ENCODE measurements at regions not wholly inside any gene's neighbourhood (a gene's known extent, or its start where the extent isn't known, plus 50 kb on each side); places are given as distances from the start of the nearest gene placed in this dataset.

- H3K36me3 ChIP-seq: no peaks in the 10 kb centered on the region
- no peak overlapping the region for H3K4me3 ChIP-seq
- no peaks in the 10 kb centered on the region for H3K27me3 ChIP-seq
- 37% methylated on average over 2 of the region's 2 CpGs for WGBS (ENCODE audit: insufficient coverage, low coverage, low lambda C conversion rate, missing lambda C conversion rate)
- TF ChIP-seq CTCF (IDR thresholded peaks at IDR 0.05) (no peak), POLR2A (IDR thresholded peaks at IDR 0.05) (no peak)
- ATAC-seq (no peak), DNase-seq (no peak)
- no peaks in the 10 kb centered on the region for H3K4me1 ChIP-seq
- intact Hi-C loops (cut with DNase I): no loop called here
- no peaks in the 10 kb centered on the region for H3K9me3 ChIP-seq
- no peak overlapping the region for H3K27ac ChIP-seq
These were observed 82.0 kb upstream of the WDR17 start for GRCh38 chr4:175983636-175984035.

- no peak overlapping the region for H3K4me3 ChIP-seq
- H3K27me3 ChIP-seq: no peaks in the 10 kb centered on the region
- H3K27ac ChIP-seq: no peak overlapping the region
- H3K9me3 ChIP-seq: no peaks in the 10 kb centered on the region
- DNase-seq (no peak), ATAC-seq (no peak)
- 27% methylated on average over 1 of the region's 1 CpG for WGBS (ENCODE audit: insufficient coverage, low coverage, low lambda C conversion rate, missing lambda C conversion rate)
- TF ChIP-seq POLR2A (IDR thresholded peaks at IDR 0.05) (no peak), CTCF (IDR thresholded peaks at IDR 0.05) (no peak)
- H3K36me3 ChIP-seq: no peaks in the 10 kb centered on the region
- H3K4me1 ChIP-seq: no peaks in the 10 kb centered on the region
- intact Hi-C loops (cut with DNase I): no loop called here
These were observed 79.0 kb upstream of the WDR17 start for GRCh38 chr4:175986668-175987067.

- 33% methylated on average over 1 of the region's 1 CpG for whole genome bisulfite sequencing (ENCODE audit: insufficient coverage, low coverage, low lambda C conversion rate, missing lambda C conversion rate)
- Histone ChIP-seq H3K4me3 (no peak overlapping the region), H3K36me3 (no peaks in the 10 kb centered on the region), H3K27ac (no peak overlapping the region), H3K4me1 (no peaks in the 10 kb centered on the region), H3K27me3 (no peaks in the 10 kb centered on the region), H3K9me3 (no peaks in the 10 kb centered on the region)
- no peak for DNase-seq
- intact Hi-C loops (cut with DNase I): no loop called here
- no peak for TF ChIP-seq POLR2A (IDR thresholded peaks at IDR 0.05)
- TF ChIP-seq CTCF (IDR thresholded peaks at IDR 0.05): no peak
- ATAC-seq: no peak
These were observed 77.1 kb upstream of the WDR17 start for GRCh38 chr4:175988511-175988910.

- no peaks in the 10 kb centered on the region for H3K9me3 ChIP-seq
- H3K36me3 ChIP-seq: no peaks in the 10 kb centered on the region
- DNase-seq (no peak), ATAC-seq (no peak)
- H3K27me3 ChIP-seq: no peaks in the 10 kb centered on the region
- peaks cover 0 to 2% (median 0%) of the 10 kb centered on the region in 4 donors for H3K4me1 ChIP-seq
- TF ChIP-seq POLR2A (IDR thresholded peaks at IDR 0.05) (no peak), CTCF (IDR thresholded peaks at IDR 0.05) (no peak)
- no peak overlapping the region for H3K4me3 ChIP-seq
- no peak overlapping the region for H3K27ac ChIP-seq
- intact Hi-C loops (cut with DNase I): no loop called here
These were observed 69.4 kb upstream of the WDR17 start for GRCh38 chr4:175996206-175996605.

- Histone ChIP-seq H3K27me3 (no peaks in the 10 kb centered on the region), H3K36me3 (no peaks in the 10 kb centered on the region), H3K4me3 (no peak overlapping the region), H3K4me1 (peaks cover 0 to 11% (median 0%) of the 10 kb centered on the region in 4 donors), H3K27ac (no peak overlapping the region), H3K9me3 (no peaks in the 10 kb centered on the region)
- ATAC-seq: no peak
- 32% methylated on average over 2 of the region's 2 CpGs for WGBS (ENCODE audit: insufficient coverage, low coverage, low lambda C conversion rate, missing lambda C conversion rate)
- intact Hi-C loops (cut with DNase I): no loop called here
- DNase-seq: no peak
- TF ChIP-seq CTCF (IDR thresholded peaks at IDR 0.05): no peak
These were observed 68.3 kb upstream of the WDR17 start for GRCh38 chr4:175997291-175997690.
